NCI-H146 (cell line): ENCODE measurements at regions not wholly inside any gene's neighbourhood (a gene's known extent, or its start where the extent isn't known, plus 50 kb on each side); places are given as distances from the start of the nearest gene placed in this dataset.
"Not testable (repeated sequence)": the region's sequence is repeated elsewhere in the genome, so short reads cannot be mapped to it uniquely, and the experiment has no call there.

Experiments
- DNase-seq: peaks from one replicate; lab custom pipeline; 2025; lab: John Stamatoyannopoulos, UW

DNA sequence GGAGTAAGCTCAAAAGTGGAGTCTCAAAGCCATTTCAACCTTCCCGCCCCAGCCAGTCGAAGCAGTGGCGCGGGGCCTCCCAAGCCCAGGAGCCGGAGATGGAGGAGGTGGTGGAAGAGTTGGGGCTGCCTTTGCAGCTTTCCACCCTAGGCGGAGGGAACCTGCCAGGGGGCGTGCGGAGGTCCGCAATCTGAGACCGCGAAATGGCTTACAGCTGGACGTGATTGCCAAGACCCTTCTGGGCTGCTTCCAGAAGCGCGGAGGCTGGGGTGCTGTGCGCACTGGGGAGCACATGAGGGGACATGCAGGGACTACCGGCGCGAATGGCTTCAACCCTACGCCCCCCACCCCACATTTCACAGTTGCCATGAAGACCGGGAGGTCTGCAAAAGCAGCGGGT is 86.2 kb downstream of the PRR15 start:
- no peak for DNase-seq

DNA sequence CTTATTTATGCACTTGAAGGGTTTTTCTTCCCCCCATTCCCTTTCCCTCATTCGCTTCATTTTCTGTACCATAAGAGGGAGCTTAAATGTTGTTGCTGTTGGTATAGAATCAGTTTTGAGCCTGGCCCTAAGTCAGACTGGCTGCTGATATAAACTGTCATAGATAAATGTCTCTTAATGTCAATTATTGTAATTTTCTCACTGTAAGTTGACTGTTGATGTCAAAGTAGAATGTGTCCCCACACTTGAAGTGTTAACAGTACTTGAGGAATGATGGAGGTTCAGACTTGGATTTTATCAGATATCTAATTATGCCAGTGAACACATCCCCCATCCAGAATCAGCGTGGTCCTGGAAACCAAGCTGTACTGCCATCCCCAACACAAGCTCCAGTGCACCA is 87.8 kb downstream of the PRR15 start:
- no peak for DNase-seq

DNA sequence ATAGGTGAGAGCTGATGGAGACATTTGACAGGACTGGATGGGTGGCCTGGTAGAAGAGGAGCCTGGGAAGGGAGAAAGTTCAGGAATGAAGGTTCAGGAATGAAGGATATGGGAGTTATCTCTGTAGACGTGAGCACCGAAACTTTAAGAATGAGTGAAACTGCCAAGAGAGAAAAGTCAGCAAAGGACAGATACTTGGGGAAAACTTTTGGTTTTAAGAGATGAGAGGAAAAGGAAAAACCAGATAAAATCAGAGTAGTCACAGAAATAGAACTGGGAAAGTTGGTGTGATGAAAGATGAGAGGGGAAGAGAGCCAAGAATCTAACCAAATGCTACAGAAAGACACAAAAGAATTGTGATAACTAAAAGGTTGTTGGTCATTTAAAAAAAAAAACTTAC is 88.9 kb downstream of the PRR15 start:
- no peak for DNase-seq

DNA sequence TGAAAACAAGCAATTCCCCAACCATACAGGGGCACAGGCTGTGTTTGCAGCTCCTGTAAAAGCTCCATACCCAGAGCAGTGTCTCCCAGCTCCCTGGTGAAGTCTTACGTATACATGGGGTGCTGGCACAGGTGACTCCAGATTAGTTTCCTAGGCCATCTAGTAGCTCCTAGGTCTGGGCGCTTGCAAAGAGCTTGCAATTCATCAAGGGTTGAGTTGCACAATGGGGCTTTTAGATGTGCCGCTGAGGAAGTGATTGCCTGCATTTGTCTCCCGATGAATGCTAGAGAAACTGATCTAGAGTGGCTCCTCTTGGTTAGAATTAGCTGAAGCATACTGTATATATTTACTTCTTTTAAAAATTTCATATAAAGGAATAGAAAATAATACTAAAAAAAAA is 90.7 kb downstream of the PRR15 start:
- not testable (repeated sequence) for DNase-seq

DNA sequence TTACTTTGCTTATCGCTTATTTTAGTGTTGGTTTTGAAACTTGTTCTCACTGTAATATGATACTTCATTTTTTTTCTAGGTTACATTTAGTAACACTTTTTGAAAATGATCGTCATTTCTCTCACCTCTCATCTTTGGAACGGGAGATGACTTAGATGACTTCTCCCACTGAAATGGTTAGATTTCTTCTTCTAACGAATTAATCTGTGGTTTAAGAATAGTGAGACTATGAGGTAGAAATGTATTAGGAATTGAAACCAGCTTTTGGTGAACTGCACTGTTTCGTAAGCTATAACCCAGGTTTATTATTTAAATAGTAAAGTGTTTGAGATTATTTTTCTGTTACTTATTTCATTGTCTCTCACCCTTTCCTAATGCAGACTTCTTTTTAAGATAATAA is 93.7 kb downstream of the PRR15 start:
- no peak for DNase-seq

DNA sequence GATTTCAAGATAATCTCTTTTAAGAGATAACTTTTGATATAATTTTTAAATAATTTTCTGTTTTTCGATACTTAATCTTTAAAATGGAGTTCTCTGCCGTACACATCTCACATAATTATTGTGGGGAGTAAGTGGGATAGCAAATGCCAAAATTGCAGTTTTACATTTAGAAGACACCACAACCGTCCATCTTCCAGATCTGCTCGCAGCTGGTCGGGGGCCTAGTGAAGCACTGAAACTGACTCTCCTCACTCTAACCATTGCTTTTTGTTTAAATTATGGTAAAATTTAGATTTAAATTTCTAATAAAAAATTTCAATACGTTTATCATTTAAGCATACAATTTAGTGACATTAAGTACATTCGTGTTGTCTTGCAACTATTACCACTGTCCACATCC is 94.2 kb downstream of the PRR15 start:
- DNase-seq, result no peak

DNA sequence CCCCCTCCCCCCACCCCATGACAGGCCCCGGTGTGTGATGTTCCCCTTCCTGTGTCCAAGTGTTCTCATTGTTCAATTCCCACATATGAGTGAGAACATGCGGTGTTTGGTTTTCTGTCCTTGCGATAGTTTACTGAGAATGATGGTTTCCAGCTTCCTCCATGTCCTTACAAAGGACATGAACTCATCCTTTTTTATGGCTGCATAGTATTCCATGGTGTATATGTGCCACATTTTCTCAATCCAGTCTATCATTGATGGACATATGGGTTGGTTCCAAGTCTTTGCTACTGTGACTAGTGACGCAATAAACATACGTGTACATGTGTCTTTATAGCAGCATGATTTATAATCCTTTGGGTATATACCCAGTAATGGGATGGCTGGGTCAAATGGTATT is 95.6 kb downstream of the PRR15 start:
- not testable (repeated sequence) for DNase-seq

DNA sequence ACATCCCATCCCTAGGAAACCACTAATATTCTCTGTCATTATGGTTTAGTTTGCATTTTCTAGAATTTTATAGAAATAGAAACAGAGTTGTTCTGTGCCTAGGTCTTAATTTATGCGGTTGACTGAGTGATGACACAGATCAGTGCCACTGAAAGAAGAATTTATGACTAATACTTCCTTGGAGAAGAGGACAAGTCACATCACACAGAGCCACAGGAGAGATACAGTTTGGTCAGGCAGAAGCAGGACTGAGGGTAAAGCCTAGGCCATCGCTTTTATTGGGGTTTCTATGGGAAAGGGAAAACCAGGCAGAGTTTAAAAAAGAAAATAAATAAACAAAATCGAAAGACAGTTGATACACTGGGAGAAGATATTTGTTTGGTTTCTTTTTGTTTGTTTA is 99.3 kb downstream of the PRR15 start:
- not testable (repeated sequence) for DNase-seq

DNA sequence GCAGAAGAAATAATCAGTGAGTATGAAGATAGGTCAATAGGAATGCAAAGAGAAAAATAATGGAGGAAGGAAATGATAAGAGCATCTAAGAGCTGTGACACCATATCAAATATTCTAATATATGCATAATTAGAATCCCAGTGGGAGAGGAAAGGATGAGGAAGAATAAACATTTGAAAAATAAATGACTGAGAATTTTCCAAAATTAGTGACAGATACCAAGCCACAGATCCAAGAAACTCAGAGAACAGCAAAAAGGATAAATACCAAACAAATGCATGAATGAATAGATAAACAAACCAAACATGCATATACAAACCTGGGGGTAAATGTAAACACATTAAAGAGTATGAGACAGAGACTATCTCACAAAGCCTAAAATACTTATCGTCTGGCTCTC is 101.4 kb downstream of the PRR15 start:
- DNase-seq, result not testable (repeated sequence)

DNA sequence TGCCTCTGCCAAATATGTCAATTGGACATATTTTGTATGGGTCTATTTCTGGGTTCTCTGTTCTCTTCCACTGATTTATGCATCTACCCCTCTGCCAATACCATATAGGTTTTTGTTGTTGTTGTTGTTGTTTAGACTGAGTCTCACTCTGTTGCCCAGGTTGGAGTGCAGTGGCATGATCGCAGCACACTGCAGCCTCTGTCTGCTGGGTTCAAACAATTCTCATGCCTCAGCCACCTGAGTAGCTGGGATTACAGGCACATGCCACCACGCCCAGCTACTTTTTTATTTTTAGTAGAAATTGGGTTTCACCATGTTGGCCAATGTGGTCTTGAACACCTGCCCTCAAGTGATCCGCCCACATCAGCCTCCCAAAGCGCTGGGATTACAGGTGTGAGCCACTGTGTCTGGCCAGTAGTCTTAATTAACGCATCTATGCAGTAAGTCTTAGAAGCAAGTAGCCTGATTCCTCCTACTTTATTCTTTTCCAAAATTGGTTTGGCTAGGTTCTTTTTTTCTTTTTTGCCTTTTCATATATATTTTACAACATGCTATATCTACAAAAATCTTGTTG is 103.5 kb downstream of the PRR15 start:
- not testable (repeated sequence) for DNase-seq

DNA sequence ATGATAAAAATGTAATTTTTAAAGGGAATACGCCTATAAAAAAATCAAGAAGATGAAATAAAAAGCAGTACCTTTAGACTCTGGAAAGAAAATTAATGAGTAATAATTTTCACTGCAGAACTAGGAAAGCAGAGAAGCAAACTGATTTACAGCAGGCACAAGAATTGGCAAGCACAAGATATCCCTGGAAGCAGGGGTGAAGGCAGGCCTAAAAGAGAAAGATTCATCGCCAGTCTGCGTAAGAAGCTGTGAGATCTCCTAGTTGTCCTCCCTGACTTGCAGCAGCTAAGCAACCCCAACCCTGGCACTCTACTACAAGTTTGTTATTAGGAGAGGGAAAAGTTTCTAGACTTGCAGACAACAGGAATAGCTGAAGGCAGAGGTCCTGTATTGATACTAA is 107.7 kb downstream of the PRR15 start:
- not testable (repeated sequence) for DNase-seq

DNA sequence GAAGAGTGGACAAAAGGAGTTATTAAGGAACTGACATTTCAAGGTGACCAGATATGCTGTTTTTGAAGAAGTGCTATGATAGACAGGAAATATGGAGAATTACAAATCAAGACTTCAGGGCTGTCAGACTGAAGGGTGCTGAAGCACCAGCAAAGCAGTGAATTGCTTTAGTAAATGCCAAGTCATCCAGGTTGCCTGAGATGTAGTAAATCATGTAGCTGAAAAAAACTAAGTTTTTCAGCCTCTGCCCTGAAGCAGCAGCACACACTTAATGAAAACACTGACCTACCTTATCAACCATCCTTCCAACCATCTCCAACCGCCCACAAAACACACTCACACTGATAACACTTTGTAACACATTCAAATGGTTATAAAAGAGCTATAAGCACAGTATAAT is 110.0 kb downstream of the PRR15 start:
- DNase-seq, result not testable (repeated sequence)

DNA sequence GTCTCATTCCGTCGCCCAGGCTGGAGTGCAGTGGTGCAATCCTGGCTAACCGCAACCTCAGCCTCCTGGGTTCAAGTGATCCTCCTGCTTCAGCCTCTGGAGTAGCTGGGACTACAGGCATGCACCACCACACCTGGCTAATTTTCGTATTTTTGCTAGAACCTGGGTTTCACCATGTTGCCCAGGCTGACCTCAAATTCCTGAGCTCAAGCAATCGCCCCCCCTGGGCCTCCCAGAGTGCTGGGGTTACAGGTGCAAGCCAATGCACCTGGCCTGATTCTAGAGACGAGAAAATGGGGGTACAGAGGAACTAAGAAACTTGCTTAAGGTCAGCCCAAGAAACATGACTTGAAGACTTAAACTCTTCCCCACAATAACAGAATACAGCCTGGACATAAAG is 111.0 kb downstream of the PRR15 start:
- DNase-seq, result not testable (repeated sequence)

DNA sequence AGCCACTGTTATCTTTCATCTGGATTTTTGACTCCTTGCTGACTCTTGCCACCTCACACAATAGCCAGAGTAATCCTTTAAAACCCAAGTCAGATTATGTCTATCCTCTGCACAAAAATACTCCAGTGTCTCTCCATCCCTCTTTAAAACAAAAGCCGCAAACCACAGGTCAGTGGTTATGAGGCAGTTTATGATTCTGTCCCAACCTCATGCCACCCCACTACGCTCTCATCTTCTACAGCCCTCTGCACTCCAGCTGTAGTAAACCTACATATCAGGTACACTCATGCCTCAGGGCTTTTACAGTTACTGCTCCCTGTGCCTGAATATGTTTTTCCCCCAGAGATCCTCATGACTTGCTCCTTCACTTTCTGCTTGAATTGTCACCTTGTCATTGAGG is 113.6 kb downstream of the PRR15 start:
- not testable (repeated sequence) for DNase-seq

DNA sequence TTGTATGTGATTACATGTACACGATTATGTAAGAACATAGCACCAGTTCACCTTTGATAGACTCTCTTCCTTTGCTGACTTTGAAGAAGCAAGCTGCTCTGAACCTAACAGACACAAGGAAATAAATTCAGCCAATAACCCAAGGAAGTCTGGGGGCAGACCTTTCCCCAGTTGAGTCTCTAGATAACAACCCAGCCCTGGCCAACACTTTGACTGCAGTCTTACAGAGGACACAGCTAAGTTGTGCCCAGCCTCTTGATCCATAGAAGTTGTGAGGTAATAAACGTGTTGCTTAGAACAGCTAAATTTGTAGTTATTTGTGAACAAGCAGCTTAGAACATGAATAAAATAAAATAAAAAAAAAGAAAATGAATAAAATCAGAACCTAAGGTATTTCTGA is 116.3 kb downstream of the PRR15 start:
- not testable (repeated sequence) for DNase-seq

DNA sequence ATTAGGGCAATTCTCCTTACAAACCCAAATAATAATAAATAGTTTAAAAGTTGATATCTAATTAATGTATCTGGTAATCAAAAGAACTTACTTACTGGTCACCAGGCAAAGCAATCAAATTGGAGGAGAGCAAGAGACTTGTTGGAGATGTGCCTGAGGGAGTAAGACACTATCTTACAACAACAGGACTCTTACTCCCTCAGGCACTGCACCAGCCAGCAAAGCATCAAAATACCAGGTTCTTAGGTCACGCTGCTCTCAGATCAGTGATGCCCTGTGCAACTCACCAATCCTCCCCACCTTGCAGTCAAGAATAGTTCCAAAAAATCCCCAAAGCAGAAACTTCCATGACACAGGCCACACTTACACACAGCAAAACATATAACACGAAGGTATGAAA is 117.0 kb downstream of the PRR15 start:
- not testable (repeated sequence) for DNase-seq

DNA sequence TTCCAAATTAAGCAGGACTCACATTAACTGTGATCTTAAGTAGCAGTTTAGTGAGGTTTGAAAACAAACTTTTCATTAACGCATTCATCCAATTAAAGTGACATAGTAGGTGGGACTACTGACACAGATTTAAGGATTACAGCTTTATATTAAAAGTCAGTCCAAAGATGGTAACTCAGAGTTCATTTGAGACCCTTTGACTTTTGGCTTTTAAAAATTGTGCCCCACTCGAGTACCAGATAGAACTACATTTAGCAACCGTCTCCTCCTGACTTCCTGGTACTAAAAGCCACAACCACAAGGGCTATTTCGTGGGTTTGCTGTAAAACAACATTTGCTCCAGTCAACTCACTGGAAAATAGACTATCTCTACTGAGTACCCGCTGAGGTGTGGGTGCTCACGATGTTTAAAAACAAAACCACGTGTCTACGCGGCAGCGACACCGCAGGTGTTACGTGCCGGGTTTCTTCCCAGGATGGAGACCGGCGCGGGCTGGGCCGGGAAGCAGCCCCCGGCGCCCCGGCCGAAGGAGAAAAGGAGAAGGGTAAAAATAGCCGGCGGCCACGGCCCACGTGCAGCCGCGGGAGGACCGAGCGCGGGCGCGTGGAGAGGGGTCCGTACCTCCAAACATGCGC is 120.6 kb downstream of the PRR15 start:
- DNase-seq, result not testable (repeated sequence)

DNA sequence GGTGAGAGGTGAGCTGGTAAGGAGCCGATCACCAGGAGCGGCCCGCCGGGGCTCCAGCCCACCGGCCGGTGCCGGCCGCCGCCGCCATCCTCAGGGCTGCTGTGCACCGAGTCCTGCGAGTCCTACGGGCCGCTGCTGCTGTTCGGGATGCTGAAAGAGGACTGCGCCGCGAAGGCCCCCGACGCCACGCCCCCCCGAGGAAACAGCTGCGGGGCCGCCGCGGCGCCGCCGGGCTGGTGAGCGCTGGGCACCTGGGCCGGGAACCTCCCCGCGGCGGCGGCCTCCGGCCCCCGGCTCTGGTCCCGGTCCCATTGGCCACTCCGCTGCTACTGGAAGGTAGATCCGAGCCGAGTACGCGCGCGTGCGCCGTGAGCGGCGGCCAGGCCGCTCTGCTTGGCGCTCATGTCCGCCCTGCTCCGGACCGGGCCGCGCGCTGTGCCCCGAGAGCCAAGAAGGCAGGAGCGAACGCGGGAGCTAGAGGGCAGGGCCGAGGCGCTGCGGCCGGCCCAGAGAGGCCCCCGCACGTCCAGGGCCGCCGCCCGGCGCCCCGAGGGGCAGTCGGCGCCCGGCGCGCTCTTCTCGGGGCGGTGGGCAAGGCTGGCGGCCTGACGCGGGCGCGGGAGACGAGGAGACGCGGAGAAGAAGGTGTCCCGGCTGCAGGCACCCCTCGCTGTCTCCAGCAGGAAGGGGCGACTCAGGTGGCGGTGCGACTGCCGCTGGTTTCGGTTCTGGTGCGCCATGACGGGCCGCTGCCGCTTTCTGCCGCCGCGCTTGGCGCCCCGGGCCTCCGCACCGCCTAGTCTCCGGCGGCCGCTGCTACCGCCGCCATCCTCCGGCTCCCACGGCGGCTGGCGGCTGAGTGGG is 121.3 kb upstream of the WIPF3 start:
- DNase-seq, result peak; percentile 79

DNA sequence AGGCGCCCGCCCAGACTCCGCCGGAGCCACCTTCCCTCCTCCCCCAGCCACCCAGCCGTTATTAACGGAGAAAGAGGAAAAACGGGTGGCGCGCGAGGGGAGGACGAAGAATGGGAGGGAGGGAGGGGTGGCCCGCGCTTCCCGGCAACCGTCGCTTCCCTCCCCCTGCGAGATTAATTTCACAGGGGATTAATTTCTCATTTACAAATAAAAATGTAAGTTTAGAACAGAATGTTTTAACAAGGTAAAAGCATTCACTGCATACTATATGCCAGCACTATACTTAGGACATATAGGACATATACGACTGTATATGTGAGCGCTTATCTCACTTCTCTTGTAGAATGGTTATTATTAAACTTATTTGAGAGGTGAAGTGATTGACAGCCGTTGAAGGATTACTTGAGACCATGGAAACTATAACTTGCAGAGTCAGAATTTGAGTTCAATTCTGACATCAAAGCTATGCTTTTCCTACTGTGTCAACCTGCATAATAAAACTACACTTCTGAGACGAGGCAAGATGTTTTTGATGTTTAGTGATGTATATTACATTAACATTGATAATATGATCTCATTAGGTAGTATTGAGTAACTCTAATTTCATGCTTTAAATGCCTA is 120.5 kb upstream of the WIPF3 start:
- DNase-seq, result not testable (repeated sequence)

DNA sequence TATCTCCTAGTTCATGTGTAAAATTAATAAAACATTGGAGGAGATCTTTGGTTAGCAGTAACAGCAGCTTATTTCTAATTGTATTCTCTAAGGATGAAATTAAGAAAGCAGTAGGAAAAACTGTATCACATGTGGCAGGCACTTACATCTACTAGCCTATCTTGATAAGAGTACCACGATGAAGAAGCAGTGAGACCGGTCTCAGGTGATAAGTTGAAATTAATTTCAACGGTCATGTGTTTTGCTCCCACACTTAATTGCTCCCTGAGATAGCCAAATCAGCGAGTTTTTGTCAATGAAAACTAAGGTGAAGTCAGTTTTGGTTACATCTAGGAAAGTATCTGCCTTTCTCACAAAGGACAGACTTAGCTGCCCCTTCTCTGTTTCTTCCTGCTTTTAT is 115.8 kb upstream of the WIPF3 start:
- DNase-seq, result not testable (repeated sequence)

DNA sequence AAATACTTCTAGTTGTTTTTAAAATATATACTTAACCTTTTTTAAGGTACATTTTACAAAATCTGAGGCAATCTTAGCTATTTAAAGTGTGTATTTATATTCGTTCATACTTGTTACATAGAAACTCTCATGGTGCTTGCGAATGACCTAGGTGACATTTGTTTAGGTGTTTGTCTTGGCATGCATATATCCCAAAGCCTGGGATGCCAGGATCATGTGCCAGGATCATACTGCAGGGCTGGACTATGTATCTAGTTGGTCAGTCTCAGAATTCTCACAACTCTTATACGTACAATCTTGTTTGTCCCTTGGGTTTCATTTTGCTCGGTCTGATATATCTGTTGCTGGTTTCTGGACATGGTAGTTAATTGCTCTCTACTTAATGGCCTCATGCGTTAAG is 109.9 kb upstream of the WIPF3 start:
- not testable (repeated sequence) for DNase-seq

DNA sequence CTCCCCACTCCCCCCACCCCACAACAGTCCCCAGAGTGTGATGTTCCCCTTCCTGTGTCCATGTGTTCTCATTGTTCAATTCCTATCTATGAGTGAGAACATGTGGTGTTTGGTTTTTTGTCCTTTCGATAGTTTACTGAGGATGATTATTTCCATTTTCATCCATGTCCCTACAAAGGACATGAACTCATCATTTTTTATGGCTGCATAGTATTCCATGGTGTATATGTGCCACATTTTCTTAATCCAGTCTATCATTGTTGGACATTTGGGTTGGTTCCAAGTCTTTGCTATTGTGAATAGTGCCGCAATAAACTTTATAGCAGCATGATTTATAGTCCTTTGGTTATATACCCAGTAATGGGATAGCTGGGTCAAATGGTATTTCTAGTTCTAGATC is 106.6 kb upstream of the WIPF3 start:
- DNase-seq, result not testable (repeated sequence)

DNA sequence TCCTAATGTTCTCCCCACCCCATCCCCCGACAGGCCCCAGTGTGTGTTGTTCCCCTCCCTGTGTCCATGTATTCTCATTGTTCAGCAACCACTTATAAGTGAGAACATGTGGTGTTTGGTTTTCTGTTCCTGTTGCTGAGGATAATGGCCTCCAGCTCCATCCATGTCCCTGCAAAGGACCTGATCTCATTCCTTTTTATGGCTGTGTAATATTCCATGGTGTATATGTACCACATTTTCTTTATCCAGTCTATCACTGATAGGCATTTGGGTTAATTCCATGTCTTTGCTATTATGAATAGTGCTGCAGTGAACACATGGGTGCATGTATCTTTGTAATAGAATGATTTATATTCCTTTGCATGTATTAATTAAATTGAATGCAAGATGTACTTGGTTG is 104.8 kb upstream of the WIPF3 start:
- DNase-seq, result not testable (repeated sequence)
